Right lung (tissue), 2 donors: ENCODE measurements at regions not wholly inside any gene's neighbourhood (a gene's known extent, or its start where the extent isn't known, plus 50 kb on each side); places are given as distances from the start of the nearest gene placed in this dataset.
"Not testable (repeated sequence)": the region's sequence is repeated elsewhere in the genome, so short reads cannot be mapped to it uniquely, and the experiment has no call there.

Source experiments
- DNase-seq, 2 donors: peaks; one replicate each; pipeline ENCODE4 v3.0.0-alpha.2; 2013

DNA sequence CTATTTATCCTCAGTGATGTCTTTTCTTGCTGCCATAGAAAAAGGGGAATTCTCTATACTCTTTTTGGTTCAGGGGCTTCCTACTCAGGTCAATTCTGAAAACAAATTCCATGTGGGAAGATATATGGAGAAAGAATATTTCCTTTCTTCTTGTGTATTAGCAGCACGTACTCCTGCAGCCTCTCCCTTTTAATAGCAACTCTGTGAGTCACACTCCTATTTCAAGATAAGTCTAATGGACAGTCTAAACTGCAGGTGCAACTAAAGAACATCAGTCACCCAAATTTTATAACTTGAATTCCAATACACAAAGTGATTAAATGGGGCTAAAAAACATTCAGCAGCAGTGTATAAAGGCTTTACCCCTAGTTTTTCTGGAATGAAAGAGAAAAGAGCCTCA lies 942.2 kb downstream of the CNTNAP5 start:
- no peak for DNase-seq

DNA sequence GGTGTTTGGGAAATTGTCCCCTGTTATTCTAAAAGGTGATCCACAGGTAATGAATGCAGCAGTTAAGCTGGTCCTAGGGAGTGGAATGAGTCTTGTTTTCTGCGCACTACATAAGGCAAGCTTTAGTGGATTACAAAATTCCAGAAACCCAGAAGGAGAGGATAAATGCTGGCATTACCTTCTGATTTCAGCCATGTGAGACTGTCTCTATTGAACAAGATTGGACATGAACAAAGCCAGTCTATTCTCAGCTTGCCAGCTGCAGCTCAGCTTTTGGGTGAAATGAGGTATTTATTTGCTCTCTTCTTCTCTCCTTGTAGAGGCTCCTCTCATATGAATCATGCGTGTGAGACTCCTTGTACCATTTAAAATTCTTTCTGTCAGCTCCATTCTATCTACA lies 944.9 kb downstream of the CNTNAP5 start:
- no peak for DNase-seq

DNA sequence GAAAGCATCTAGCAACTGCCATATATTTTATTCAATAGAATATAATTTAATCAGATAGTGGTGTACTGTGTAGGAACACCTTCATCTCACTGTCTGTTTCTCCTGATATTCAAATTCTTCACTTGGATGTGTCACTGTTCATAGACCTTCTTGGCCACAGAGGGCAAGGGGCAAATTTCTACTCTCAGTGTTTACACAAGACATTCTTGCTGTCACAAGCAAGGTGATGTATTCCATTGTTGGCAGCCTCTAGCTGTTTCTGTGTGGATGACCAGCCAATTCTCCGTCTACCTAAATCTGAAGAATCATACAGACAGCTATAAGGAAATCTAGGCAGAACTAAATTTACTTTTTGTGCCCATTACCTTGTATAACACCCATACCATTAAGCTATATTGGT lies 948.3 kb downstream of the CNTNAP5 start:
- no peak for DNase-seq

DNA sequence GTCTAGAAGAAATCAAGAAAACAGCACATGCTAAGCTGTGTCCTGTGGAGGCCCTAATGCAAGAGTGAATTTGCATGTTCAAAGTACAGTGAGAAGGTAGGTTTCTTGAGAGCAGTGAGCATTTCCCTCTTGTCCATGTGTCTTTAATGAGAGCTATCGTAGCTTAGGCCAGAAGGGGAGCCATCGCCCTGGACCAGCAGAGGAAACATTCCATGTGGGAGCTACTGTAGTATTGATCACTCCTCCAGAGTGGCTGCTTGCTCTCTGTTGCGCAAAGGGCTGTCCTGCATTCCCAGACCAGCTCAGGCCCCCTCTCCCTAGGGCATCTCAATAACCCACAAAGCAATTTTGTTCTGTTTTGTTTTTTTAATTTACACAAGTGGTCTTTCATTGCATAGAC lies 950.1 kb downstream of the CNTNAP5 start:
- DNase-seq = no peak

- DNase-seq = no peak
These were observed 950.6 kb downstream of the CNTNAP5 start for GRCh38 chr2:124975648-124976047.

DNA sequence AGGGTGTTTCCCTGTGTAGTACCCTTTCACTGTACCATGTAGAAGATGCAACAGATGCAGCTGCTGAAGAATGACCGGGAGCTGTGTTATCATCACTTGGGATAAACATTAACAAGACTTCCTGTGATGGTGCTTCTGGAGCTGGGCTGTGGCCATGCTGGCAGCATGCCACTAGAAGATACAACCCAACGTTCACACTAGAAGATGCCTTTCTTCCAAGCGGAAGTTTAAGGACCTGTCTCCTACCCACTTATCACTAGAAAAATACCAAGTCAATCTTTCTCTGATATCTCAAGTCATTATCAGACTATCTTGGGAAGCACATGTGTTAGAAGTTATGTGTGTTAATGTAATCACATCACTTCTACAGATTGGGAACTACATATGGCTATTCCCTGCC lies 953.5 kb downstream of the CNTNAP5 start:
- no peak for DNase-seq

GRCh38 chr2:124983595-124983994 lies 958.5 kb downstream of the CNTNAP5 start:
- DNase-seq = no peak

DNA sequence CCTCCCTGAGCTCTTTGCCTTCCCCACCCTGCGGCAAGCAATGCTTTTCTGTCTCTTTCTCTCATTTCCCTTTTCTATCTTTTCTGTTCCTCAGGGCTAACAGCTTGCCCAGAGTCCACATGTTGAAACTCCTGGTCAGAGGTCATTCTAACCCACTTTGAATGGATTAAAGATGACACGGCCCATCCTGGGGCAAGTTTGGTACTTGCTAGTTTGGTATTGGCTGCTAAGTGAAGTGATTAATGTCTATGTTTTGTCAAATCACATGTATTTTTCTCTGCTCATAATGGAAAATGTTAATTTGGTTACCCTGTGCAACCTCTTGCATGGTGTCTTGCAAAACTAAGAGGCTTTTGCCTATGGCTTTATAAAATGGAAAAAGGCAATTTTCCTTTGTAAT lies 960.2 kb downstream of the CNTNAP5 start:
- no peak for DNase-seq

DNA sequence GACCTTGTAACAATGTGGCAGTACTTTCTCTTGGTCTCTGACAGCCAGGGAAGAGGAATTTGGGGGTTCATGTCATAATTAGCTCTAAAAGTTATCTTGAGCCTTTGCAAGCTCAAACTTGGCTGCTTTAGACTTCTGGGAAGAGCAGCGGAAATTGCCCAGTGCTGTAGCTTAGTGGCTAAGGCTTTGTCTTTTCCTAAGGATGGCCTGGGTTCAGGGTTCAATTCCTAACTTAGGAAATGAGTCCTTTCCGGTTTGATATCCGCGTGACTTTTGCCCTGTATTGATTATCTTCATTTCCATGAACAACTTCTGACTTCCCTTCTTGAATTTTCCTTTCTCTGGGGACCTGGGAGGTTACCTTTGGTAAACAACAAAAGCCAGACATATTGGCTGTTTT lies 961.0 kb downstream of the CNTNAP5 start:
- no peak for DNase-seq

- DNase-seq = not testable (repeated sequence)
These were observed 961.8 kb downstream of the CNTNAP5 start for GRCh38 chr2:124986870-124987269.

DNA sequence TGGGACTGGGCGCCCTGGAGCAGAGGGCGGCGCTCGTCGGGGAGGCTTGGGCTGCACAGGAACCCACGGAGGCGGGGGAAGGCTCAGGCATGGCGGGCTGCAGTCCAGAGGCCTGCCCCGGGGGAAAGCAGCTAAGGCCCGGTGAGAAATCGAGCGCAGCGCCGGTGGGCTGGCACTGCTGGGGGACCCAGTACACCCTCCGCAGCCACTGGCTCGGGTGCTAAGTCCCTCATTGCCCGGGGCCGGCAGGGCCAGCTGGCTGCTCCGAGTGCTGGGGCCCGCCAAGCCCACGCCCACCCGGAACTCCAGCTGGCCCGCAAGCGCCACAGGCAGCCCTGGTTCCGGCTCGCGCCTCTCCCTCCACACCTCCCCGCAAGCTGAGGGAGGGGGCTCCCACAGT lies 962.3 kb downstream of the CNTNAP5 start:
- DNase-seq = not testable (repeated sequence)

DNA sequence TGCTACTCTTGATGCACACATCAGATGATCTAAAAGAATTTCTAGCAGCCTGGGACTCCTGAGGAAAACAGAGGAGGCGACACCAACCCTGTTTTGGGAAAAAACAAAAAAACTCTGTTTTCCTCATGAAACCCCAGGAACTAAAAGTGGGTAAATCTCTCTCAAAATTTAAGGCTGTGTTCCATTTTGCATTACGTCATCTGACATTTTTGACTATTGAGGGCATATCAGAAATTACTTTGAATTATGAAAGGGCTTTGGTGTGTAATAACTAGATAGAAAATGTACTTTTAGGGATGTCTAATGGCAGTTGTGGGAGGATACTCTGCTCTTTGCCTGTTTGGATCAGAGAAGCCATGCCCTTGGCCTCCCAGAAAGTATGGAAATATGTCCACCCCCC lies 963.0 kb downstream of the CNTNAP5 start:
- DNase-seq = no peak

GRCh38 chr2:124988794-124989193 lies 963.7 kb downstream of the CNTNAP5 start:
- no peak for DNase-seq

DNA sequence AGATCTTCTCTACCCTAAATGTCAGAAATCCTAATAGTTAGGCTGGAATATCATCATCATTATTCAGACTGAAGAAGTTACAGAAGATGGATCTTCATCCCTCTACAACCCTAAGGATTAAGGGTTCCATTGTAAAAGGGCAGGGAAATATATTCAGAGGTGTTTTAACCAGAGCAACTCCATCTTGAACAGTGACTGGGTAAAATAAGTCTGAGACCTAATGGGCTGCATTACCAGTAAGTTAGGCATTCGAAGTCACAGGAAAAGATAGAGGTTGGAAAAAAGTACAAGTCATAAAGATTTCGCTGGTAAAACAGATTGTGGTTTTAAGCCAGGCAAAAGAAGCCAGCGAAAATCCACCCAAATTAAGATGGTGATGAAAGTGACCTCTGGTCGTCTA lies 968.7 kb downstream of the CNTNAP5 start:
- no peak for DNase-seq

- no peak for DNase-seq
These were observed 970.3 kb downstream of the CNTNAP5 start for GRCh38 chr2:124995185-124995912.

GRCh38 chr2:124996406-124996805 lies 971.3 kb downstream of the CNTNAP5 start:
- DNase-seq = no peak

- DNase-seq = no peak
These were observed 974.8 kb downstream of the CNTNAP5 start for GRCh38 chr2:124999906-125000305.

GRCh38 chr2:125004106-125004800 lies 979.2 kb downstream of the CNTNAP5 start:
- DNase-seq = no peak

- no peak for DNase-seq
These were observed 981.6 kb downstream of the CNTNAP5 start for GRCh38 chr2:125006676-125007075.

- DNase-seq = not testable (repeated sequence)
These were observed 1003.6 kb downstream of the CNTNAP5 start for GRCh38 chr2:125028721-125029120.

- DNase-seq = no peak
These were observed 1008.8 kb downstream of the CNTNAP5 start for GRCh38 chr2:125033871-125034270.

DNA sequence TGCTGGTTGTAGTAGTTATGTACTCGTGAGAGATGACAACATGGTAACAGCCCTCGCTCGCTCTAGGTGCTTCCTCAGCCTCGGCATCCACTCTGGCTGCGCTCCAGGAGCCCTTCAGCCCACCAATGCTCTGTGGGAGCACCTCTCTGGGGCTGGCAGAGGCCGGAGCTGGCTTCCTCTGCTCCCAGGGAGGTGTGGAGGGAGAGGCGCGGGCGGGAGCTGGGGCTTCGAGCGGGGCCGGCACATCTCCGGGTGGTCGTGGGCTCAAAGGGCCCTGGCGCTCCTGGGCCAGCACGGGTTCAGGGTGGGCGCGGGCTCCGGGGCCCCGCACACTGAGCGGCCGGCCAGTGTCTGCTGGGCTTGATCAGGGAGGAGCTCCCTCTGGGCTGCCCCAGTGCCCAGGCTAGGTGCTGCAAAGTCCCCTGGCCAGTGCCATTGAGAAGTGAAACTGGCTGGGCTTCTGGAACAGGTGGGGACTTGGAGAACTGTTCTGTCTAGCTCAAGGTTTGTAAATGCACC lies 1012.1 kb downstream of the CNTNAP5 start:
- DNase-seq = no peak

- DNase-seq = no peak
These were observed 1016.8 kb downstream of the CNTNAP5 start for GRCh38 chr2:125041846-125042245.
